Activated CD8-positive, alpha-beta memory T cell treated with anti-CD3 and anti-CD28 coated beads, Interleukin-2, amount 50 U/mL, for 1 hour (primary cell): ENCODE measurements at regions not wholly inside any gene's neighbourhood (a gene's known extent, or its start where the extent isn't known, plus 50 kb on each side); places are given as distances from the start of the nearest gene placed in this dataset.

ENCODE experiments used
- DNase-seq: peaks from one replicate; pipeline ENCODE4 v3.0.0-alpha.2; 2020; ENCODE audit errors: extremely low read depth

- DNase-seq: no peak
These were observed 71.0 kb downstream of the TMPRSS5 start for GRCh38 chr11:113634940-113635575.

- DNase-seq: no peak
These were observed 73.1 kb downstream of the TMPRSS5 start for GRCh38 chr11:113632981-113633380.

DNA sequence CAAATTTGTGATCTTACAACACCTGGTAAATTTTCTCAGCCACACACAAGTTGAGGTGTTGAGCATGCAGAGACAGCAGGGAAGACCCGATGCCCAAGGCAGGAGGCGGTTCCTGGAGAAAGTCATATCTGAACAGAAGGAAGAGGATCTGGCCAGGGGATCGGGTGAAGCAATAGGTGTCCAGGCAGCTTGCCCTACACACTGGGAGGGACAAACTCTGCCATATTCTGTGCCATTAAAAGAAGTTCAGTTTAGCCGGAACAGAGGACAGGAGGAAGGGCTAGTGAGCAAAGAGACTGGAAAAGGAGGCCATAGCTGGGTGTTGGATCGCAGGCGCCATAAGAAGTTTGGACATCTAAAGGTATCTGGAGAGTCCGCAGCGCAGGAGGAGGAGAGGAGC lies 76.5 kb downstream of the TMPRSS5 start:
- no peak for DNase-seq

GRCh38 chr11:113628912-113629311 lies 77.2 kb downstream of the TMPRSS5 start:
- no peak for DNase-seq

DNA sequence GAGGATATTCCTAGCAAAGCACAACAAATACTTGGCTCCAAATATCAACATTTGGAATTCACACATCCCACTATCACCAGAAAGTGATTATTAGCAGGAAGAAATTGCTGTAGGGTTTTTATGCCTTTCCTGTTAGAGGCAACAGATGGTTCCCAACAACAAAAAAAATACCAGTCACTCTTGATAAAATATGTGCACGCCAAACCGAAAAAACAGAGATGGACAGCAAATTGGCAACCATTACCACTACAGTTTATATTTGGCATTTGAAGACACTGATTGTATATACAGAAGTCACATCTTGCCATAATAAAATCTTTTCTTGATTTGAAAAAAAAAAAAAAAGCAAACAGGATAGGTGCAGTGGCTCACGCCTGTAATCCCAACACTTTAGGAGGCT lies 78.2 kb downstream of the TMPRSS5 start:
- DNase-seq: no peak

- DNase-seq: no peak
These were observed 78.8 kb downstream of the TMPRSS5 start for GRCh38 chr11:113627297-113627696.

- DNase-seq: no peak
These were observed 79.4 kb downstream of the TMPRSS5 start for GRCh38 chr11:113626736-113627135.

GRCh38 chr11:113623114-113623513 lies 83.0 kb downstream of the TMPRSS5 start:
- DNase-seq: no peak

- DNase-seq: no peak
These were observed 87.7 kb downstream of the TMPRSS5 start for GRCh38 chr11:113618360-113618759.

DNA sequence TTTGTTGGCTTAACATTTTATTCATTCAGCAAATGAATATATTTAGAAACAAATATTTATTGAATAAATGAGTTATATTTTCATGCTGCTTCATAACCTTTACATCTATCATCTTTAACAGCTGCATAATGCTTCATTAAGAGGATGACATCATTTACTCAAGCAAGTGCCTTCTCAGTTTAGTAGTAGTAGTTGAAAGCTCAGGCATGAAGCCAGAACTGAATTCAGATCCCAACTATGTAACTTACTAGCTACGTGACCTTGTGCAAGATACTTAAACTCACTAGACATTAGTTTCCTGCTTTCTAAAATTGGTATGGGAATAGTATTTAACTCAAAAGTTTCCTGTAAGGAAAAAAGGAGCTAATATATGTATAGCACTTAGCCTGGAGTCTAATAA lies 90.3 kb downstream of the TMPRSS5 start:
- no peak for DNase-seq

- no peak for DNase-seq
These were observed 91.0 kb downstream of the TMPRSS5 start for GRCh38 chr11:113615098-113615497.

GRCh38 chr11:113614097-113614496 lies 92.0 kb downstream of the TMPRSS5 start:
- DNase-seq: no peak

- no peak for DNase-seq
These were observed 92.5 kb downstream of the TMPRSS5 start for GRCh38 chr11:113613619-113614018.

DNA sequence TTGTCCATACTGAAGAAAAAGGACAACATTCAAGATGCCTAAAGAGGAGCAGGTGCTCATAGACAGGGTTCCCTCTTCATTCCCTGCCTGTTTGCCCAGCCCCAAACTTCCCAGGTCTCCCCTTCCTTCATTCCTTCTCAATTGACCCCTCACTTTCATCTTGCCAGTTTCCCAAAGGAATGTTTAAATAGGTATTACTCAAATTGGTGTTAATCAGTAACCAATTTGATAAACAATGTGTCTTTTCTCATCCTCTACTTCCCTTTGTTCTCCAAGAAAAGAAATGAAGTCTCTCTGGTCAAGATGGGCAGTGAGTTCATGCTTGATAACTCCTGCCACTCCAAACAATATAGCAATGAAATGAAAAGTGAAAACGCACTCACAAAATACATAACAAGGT lies 101.9 kb downstream of the TMPRSS5 start:
- no peak for DNase-seq

- DNase-seq: no peak
These were observed 102.6 kb downstream of the TMPRSS5 start for GRCh38 chr11:113603277-113604059.

- DNase-seq: no peak
These were observed 103.6 kb downstream of the TMPRSS5 start for GRCh38 chr11:113602483-113602882.

DNA sequence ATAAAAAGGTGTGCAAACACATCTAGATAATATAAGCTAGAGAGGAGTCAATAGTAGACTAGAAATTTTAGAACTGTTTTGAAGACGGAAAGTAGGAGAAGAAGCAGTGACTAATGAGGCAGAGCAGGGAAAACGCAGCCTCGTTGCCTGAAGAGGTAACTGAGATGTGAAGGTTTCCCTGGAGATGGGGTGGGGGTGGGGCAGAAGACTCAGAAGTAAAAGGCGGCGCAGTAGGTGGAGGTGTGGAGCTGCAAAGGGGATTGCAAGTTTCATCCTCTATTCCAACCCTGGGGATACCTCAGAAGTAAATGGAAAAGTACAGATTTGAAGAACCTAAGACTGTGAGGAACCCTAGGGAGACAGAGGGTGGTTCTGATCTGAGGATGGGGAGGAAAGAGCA lies 109.5 kb downstream of the TMPRSS5 start:
- DNase-seq: no peak

DNA sequence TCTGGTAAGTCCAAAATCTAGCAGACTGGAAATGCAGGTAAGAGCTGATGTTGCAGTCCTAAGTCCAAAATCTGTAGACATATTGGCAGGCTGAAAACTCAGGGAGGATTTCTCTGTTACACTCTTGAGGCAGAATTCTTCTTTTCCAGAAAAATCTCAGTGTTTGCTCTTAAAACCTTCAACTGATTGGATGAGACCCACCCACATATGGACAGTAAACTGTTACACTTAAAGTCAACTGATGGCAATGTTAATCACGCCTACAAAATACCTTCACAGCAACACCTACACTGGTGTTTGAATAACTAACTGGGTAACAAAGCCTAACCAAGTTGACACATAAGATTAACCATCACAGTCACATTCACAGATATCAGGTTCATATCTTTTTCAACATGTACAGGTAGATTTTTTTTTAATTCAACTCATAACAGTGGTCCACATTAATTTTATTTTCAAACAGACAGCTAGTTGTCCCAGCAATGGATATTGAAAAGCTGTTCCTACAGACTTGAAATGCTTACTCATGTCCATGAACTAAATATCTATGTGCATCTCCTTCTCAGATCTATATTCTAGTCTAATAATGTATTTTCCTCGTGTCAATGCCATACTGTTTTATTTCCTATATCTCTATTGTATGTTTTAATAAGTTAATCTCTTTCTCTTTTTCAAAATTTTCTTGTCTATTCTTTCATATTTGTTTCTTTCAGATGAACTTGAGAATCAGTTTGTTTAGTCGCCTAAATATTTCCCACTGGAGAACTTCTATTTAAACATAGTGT lies 110.1 kb downstream of the TMPRSS5 start:
- no peak for DNase-seq

GRCh38 chr11:113593698-113594308 lies 112.3 kb downstream of the TMPRSS5 start:
- DNase-seq: no peak

DNA sequence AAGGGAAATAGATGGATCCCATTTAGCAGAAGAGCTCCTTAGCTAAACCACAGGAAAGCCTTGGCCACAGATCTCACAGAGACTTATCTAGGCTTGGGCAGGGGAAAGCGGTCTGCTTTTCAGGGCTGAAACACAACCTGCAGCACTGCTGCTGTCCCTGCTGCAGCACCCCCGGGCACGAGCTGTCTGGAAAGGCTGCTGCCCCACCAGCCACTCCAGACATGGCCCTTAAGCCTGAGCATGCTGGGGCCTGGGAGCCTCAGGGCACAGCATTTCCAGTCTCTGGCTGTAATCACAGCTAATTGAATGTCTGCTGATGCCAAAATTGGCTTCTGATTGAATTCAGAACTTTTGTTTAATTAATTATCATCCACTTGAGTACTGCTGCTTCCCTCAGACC lies 115.0 kb downstream of the TMPRSS5 start:
- no peak for DNase-seq

DNA sequence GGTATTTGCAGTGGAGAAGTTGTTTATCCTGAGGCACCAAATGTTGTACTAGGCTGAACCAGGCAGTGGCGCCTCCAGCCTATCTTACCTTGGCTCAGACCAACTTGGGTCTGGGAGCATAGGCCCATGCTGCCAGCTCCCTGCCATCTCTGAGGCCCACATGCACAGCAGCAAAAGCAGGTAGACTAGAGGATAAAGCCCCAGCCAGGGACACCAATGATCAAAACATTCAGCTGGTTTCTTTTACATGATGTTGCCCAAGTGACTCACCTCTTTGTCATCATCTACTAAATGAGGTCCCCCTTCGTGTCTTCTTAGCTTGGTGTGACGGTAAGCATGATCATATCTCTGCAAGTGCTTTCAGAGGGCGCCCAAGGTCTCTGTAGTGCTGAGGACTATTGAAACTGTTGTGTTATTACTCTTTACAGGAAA lies 112.1 kb upstream of the DRD2 start:
- DNase-seq: no peak

DNA sequence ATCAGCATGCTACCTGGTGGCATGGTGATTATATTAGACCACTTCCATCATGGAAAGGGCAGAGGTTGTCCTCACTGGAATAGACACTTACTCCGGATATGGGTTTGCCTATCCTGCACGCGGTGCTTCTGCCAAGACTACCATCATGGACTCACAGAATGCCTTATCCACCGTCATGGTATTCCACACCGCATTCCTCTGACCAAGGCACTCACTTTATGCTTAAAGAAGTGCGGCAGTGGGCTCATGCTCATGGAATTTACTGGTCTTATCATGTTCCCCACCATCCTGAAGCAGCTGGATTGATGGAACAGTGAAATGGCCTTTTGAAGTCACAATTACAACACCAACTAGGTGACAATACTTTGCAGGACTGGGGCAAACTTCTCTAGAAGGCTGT lies 109.2 kb upstream of the DRD2 start:
- no peak for DNase-seq
